Urothelium cell line (cell line): ENCODE measurements at regions not wholly inside any gene's neighbourhood (a gene's known extent, or its start where the extent isn't known, plus 50 kb on each side); places are given as distances from the start of the nearest gene placed in this dataset.
"Not testable (repeated sequence)": the region's sequence is repeated elsewhere in the genome, so short reads cannot be mapped to it uniquely, and the experiment has no call there.

ENCODE experiments used
- DNase-seq: peaks from one replicate; pipeline ENCODE4 v3.0.0; 2011; ENCODE audit warnings: low spot score, mixed read lengths
- FAIRE-seq: peaks from 2 replicates; lab custom pipeline; 2011; peaks lifted over from hg19 to GRCh38; lab: Jason Lieb, UNC

GRCh38 chr13:22966753-22967152 is 214.0 kb upstream of the SGCG start:
- FAIRE-seq, DNase-seq: not testable (repeated sequence)

- FAIRE-seq: no peak
Observed at GRCh38 chr13:22967669-22968068, 213.1 kb upstream of the SGCG start.

GRCh38 chr13:22979952-22980351 is 200.8 kb upstream of the SGCG start:
- FAIRE-seq: no peak
- DNase-seq: no peak

More at GRCh38 chr13:22967669-22968068, 213.1 kb upstream of the SGCG start:
- DNase-seq: no peak

GRCh38 chr13:22980936-22981335 is 199.8 kb upstream of the SGCG start:
- DNase-seq (no peak), FAIRE-seq (no peak)

- DNase-seq: no peak
- no peak for FAIRE-seq
Observed at GRCh38 chr13:22993148-22993547, 187.6 kb upstream of the SGCG start.

DNA sequence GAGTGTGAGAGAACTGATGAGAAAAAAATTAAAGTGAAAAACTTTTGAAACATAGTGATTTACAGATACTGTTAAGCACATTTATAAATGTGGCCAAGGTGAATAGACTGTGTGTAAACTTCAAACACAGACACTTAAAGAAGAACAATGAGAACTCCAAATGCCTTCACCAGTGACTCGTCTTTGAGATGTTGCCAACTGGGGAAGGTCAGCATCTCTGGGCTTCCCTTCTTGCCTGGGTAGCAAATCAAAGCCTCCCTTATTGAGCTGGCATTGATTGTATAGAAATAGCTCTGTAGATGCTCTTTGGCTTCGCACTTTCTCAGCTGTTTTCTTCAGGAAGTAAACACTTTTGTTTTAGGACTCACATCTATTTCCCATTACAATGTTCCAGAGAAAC is 177.3 kb upstream of the SGCG start:
- DNase-seq (no peak), FAIRE-seq (no peak)

GRCh38 chr13:23007426-23007825 is 173.4 kb upstream of the SGCG start:
- FAIRE-seq (no peak), DNase-seq (no peak)

DNA sequence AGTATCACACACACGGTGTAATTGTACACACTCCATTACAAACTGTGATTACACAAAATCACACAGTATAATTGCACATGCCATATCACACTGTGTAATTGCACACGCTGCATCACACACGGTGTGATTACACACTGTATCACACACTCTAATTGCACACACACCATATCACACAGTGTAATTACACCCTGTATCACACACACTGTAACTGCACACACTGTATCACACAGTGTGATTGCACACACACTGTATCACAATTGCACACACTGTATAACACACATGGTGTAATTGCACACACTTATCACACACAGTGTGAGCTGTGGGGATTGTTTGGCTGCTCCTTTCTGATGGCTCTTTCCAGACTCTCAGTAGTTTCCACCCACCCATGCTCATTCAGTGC is 162.6 kb upstream of the SGCG start:
- no peak for DNase-seq
- peak; percentile 40 for FAIRE-seq

- FAIRE-seq (no peak), DNase-seq (peak; percentile 26)
Observed at GRCh38 chr13:23020246-23020843, 160.4 kb upstream of the SGCG start.

DNA sequence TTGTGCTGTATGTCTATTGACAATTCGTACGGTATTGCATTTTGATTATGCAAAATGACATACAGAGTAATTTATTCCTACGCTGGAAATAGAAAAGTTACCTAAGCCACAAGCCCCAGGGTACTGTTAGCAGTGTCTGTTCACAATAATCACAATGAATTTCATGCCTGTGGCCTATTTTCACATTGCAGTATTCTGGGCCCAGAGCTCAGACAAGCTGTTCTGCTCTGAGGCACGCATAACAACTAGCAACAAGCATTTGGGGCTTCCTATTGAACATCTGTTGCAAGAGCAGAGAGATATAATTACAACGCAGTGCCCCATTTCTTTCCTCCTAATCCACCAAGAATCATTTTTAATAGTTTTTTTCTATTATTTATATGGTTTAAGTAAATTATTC is 158.9 kb upstream of the SGCG start:
- no peak for FAIRE-seq
- DNase-seq: no peak

GRCh38 chr13:23022704-23023103 is 158.1 kb upstream of the SGCG start:
- FAIRE-seq: no peak

DNA sequence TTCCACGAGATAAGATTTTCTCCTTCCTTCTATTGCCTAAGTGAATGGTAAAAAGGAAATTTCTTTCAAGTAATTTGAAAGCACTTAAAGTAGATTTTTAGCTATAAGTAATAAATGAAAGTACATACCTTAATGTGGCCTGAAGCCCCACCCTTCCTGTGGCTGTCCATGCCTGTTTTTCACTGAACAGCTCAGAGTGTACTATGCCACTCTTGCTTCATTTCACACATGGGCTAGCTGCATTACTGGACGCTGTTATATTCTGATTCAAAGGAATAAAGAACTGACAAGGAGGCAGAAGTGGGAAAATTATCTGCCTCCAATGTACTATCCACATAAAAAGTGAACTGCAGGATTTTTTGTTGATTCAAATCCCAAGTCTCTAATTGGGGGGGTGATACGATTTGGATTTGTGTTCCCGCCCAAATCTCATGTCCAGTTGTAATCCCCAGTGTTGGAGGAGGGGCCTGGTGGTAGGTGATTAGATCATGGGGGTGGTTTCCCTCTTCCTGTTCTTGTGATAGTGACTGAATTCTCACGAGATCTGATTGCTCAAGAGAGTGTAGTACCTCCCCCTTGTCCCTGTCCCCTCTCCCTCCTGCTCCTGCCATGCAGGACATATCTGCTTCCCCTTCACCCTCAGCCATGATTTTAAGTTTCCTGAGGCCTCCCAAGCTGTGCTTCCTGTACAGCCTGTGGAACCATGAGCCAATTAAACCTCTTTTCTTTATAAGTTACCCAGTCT is 154.7 kb upstream of the SGCG start:
- DNase-seq (no peak), FAIRE-seq (no peak)

More at GRCh38 chr13:23022704-23023103, 158.1 kb upstream of the SGCG start:
- no peak for DNase-seq

GRCh38 chr13:23039266-23039935 is 141.4 kb upstream of the SGCG start:
- DNase-seq: no peak
- FAIRE-seq: no peak

DNA sequence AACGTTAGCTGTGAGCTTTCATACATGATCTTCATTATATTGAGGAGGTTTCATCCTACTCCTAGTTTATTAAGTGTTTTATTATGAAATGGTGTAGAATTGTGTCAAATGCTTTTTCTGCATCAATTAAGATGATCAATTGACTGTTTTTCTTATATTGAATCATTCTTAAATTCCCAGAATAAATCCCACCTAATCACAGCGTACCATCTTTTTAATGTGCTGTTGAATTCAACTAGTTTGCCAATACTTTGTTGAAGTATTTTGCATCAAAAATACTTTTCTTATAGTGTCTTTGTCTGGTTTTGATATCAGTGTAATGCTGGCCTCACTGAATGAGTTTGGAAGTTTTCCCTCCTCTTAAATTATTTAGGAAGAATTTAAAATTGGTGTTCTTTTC is 138.6 kb upstream of the SGCG start:
- no peak for DNase-seq

GRCh38 chr13:23044906-23045305 is 135.9 kb upstream of the SGCG start:
- DNase-seq (no peak), FAIRE-seq (no peak)

More for the DNA sequence above, 138.6 kb upstream of the SGCG start:
- no peak for FAIRE-seq

DNA sequence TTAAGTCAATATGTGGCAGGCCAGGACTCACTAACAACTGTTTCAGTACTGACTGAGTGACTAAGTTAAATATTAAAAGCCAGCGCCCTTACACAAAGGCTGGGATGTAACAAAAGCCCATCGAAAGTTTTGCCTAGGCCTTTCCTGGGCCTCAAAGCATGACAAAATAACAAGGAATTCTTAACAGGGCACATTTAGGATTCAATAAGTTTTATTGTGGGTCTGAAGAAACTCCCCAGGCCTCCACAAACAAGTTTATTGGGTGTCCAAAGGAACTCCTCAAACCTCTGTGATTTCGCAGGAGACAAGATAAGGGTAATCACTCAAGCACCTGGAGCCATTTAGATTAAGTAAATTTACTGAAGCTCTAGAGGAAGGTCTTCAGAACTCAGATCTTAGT is 130.7 kb upstream of the SGCG start:
- DNase-seq: no peak
- no peak for FAIRE-seq

DNA sequence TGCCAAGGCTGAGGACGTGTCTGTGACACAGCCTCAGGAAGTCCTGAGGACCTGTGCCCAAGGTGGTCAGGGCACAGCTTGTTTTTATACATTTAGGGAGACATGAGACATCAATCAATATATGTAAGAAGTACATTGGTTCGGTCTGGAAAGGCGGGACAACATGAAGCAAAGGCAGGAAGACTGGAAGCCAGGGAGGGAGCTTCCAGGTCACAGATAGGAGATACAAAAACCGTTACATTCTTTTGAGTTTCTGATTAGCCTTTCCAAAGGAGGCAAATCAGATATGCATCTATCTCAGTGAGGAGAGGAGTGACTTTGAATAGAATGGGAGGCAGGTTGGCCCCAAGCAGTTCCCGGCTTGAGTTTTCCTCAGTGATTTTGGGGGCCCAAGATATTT is 127.1 kb upstream of the SGCG start:
- DNase-seq, FAIRE-seq: not testable (repeated sequence)

- FAIRE-seq (no peak), DNase-seq (no peak)
Observed at GRCh38 chr13:23059173-23059572, 121.6 kb upstream of the SGCG start.

DNA sequence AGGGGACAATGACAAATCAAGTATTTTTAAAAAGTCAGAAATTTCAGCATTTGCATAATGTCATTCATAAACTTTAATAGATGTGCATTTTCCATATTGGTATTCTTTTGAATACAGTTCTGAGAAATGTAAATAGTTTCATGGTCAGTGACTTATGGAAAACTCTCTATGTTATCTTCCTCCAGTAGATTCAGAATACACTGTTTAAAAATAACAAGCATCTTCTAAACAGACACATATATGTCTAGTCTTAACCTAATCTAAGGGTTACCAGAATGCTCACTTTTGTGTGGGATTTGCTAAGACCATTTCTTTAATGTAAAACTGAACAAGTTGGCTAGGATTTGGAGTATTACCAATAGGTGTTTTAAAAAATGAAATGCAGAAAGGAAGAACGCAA is 119.8 kb upstream of the SGCG start:
- no peak for FAIRE-seq
- no peak for DNase-seq

DNA sequence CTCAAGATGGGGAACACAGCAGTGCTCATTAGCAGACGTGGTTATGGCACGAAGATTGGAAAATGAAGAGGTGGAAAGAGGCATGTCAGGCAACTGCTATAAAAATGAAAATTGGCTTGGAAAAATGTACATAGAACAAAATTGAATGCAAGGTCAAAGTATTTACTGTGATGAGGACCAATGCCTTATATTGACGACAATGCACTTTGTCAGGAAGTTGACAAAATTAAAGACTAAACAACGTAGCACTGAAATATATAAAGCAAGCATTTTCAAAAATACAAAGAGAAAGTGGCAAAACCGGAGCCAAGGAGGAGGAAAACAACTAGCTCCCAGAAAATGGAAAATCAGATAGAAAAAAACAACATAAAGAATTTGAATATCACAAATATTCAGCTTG is 113.7 kb upstream of the SGCG start:
- DNase-seq (no peak), FAIRE-seq (no peak)

GRCh38 chr13:23069566-23069965 is 111.2 kb upstream of the SGCG start:
- FAIRE-seq (no peak), DNase-seq (no peak)
